HG03442 (cell line): ENCODE measurements at regions not wholly inside any gene's neighbourhood (a gene's known extent, or its start where the extent isn't known, plus 50 kb on each side); places are given as distances from the start of the nearest gene placed in this dataset.

Source experiments
- ATAC-seq: cut with Tn5 transposase; IDR thresholded peaks from one replicate; pipeline ENCODE4 v1.9.1; 2021; ENCODE audit warnings: mild to moderate bottlenecking, moderate library complexity; ENCODE audit not compliant: unreplicated experiment

GRCh38 chr18:8962855-8963635 is 139.5 kb upstream of the NDUFV2 start:
- no peak for ATAC-seq

- no peak for ATAC-seq
These were observed 138.6 kb upstream of the NDUFV2 start for GRCh38 chr18:8963876-8964275.

GRCh38 chr18:8965398-8965797 is 137.1 kb upstream of the NDUFV2 start:
- no peak for ATAC-seq

- ATAC-seq, result no peak
These were observed 135.7 kb upstream of the NDUFV2 start for GRCh38 chr18:8966821-8967220.

- ATAC-seq, result no peak
These were observed 134.9 kb upstream of the NDUFV2 start for GRCh38 chr18:8967573-8967972.

GRCh38 chr18:8969639-8970390 is 132.7 kb upstream of the NDUFV2 start:
- ATAC-seq, result no peak

- ATAC-seq, result no peak
These were observed 131.7 kb upstream of the NDUFV2 start for GRCh38 chr18:8970843-8971242.

GRCh38 chr18:8972116-8972515 is 130.4 kb upstream of the NDUFV2 start:
- no peak for ATAC-seq

- ATAC-seq, result no peak
These were observed 128.2 kb upstream of the NDUFV2 start for GRCh38 chr18:8974279-8974678.

- no peak for ATAC-seq
These were observed 127.8 kb upstream of the NDUFV2 start for GRCh38 chr18:8974696-8975095.

- no peak for ATAC-seq
These were observed 126.9 kb upstream of the NDUFV2 start for GRCh38 chr18:8975624-8976023.

- no peak for ATAC-seq
These were observed 125.9 kb upstream of the NDUFV2 start for GRCh38 chr18:8976606-8977005.

- ATAC-seq, result no peak
These were observed 125.3 kb upstream of the NDUFV2 start for GRCh38 chr18:8977166-8977565.

GRCh38 chr18:8977701-8978100 is 124.8 kb upstream of the NDUFV2 start:
- no peak for ATAC-seq

- ATAC-seq, result no peak
These were observed 124.1 kb upstream of the NDUFV2 start for GRCh38 chr18:8978394-8978793.

- no peak for ATAC-seq
These were observed 123.1 kb upstream of the NDUFV2 start for GRCh38 chr18:8979258-8979988.

- ATAC-seq, result no peak
These were observed 122.0 kb upstream of the NDUFV2 start for GRCh38 chr18:8980496-8980895.

GRCh38 chr18:8980918-8981317 is 121.6 kb upstream of the NDUFV2 start:
- ATAC-seq, result no peak

GRCh38 chr18:8982416-8983183 is 119.9 kb upstream of the NDUFV2 start:
- no peak for ATAC-seq

- no peak for ATAC-seq
These were observed 119.3 kb upstream of the NDUFV2 start for GRCh38 chr18:8983195-8983594.

- no peak for ATAC-seq
These were observed 118.3 kb upstream of the NDUFV2 start for GRCh38 chr18:8984131-8984721.
